Activated CD8-positive, alpha-beta T cell treated with anti-CD3 and anti-CD28 coated beads for 36 hours (primary cell): ENCODE measurements at regions not wholly inside any gene's neighbourhood (a gene's known extent, or its start where the extent isn't known, plus 50 kb on each side); places are given as distances from the start of the nearest gene placed in this dataset.

Source experiments
- ATAC-seq: fragments of 200-7000 bp; cut with Tn5 transposase; one replicate; pipeline ENCODE4 v1.10.0; 2021; ENCODE audit warnings: mild to moderate bottlenecking, moderate library complexity
- CTCF ChIA-PET: fragments of 350-600 bp; sonication (Branson Sonifier 250); formaldehyde crosslinking; loops from one replicate; lab custom pipeline; 2021; ENCODE audit warnings: antibody characterized with exemption; lab: Charles Lee
- POLR2A ChIA-PET: fragments of 350-600 bp; sonication (Branson Sonifier 250); formaldehyde crosslinking; loops from one replicate; lab custom pipeline; 2021; ENCODE audit warnings: antibody characterized with exemption; lab: Charles Lee
- DNase-seq: peaks from one replicate; pipeline ENCODE4 v3.0.0-alpha.2; 2020
- H3K27ac Mint-ChIP-seq: one replicate; pipeline ENCODE4 v1.8.0; 2021; ENCODE audit warnings: mild to moderate bottlenecking, mixed read lengths
- H3K27me3 Mint-ChIP-seq: one replicate; pipeline ENCODE4 v1.8.0; 2021; ENCODE audit warnings: mixed read lengths
- H3K36me3 Mint-ChIP-seq: one replicate; pipeline ENCODE4 v1.8.0; 2021; ENCODE audit warnings: low read depth, mixed read lengths
- H3K4me1 Mint-ChIP-seq: one replicate; pipeline ENCODE4 v1.8.0; 2021; ENCODE audit warnings: low read depth, mixed read lengths
- H3K4me3 Mint-ChIP-seq: one replicate; pipeline ENCODE4 v1.8.0; 2021; ENCODE audit warnings: mild to moderate bottlenecking, moderate library complexity, mixed read lengths
- H3K9me3 Mint-ChIP-seq: one replicate; pipeline ENCODE4 v1.8.0; 2021; ENCODE audit warnings: mixed read lengths
- intact Hi-C: fragments of 100-400 bp; cut with micrococcal nuclease; formaldehyde crosslinking; loops from one replicate; pipeline ENCODE4 v1.10.0; 2022
- TF ChIP-seq, protein P1 (sequence below): fragments of 200-600 bp; IDR thresholded peaks from one replicate; pipeline ENCODE4 v1.8.0; 2022; ENCODE audit warnings: antibody characterized with exemption, mild to moderate bottlenecking

- no peak for ATAC-seq
- no peaks in the 10 kb centered on the region for H3K36me3 Mint-ChIP-seq
These were observed 237.4 kb downstream of the MYCN start for GRCh38 chr2:16177671-16178180.

DNA sequence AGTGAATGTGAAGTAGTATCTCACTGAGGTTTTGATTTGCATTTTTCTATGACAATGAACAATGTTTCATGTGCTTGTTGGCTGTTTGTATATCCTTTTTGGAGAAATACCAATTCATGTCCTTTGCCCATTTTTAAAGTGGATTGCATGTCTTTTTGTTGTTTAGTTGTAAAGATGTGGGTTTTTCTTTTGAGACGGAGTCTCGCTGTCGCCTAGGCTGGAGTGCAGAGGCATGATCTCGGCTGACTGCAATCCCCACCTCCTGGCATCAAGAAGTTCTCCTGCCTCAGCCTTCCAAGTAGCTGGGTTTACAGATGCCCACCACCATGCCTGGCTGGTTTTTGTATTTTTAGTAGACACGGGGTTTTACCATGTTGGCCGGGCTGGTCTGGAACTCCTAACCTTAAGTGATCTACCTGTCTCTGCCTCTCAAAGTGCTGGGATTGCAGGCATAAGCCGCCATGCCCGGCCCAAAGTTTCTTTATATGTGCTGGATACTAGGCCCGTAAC is 236.7 kb downstream of the MYCN start:
- CTCF ChIA-PET, result no interaction called here
- H3K4me3 Mint-ChIP-seq, result no peak overlapping the region
- TF ChIP-seq, protein P1, sequence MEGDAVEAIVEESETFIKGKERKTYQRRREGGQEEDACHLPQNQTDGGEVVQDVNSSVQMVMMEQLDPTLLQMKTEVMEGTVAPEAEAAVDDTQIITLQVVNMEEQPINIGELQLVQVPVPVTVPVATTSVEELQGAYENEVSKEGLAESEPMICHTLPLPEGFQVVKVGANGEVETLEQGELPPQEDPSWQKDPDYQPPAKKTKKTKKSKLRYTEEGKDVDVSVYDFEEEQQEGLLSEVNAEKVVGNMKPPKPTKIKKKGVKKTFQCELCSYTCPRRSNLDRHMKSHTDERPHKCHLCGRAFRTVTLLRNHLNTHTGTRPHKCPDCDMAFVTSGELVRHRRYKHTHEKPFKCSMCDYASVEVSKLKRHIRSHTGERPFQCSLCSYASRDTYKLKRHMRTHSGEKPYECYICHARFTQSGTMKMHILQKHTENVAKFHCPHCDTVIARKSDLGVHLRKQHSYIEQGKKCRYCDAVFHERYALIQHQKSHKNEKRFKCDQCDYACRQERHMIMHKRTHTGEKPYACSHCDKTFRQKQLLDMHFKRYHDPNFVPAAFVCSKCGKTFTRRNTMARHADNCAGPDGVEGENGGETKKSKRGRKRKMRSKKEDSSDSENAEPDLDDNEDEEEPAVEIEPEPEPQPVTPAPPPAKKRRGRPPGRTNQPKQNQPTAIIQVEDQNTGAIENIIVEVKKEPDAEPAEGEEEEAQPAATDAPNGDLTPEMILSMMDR, result no peak
- no peak for ATAC-seq
- intact Hi-C loops, result no loop called here
- no peak overlapping the region for H3K27ac Mint-ChIP-seq
- peaks cover 2% of the 10 kb centered on the region for H3K27me3 Mint-ChIP-seq
- no peak for DNase-seq
- POLR2A ChIA-PET, result no interaction called here
- no peaks in the 10 kb centered on the region for H3K4me1 Mint-ChIP-seq
- no peaks in the 10 kb centered on the region for H3K36me3 Mint-ChIP-seq
- H3K9me3 Mint-ChIP-seq, result no peaks in the 10 kb centered on the region

More at GRCh38 chr2:16177671-16178180, 237.4 kb downstream of the MYCN start:
- TF ChIP-seq, protein P1, result no peak
- POLR2A ChIA-PET, result interaction anchor here (0.7 kb wide), 1 partner anchor 300 kb away, joined by 3 read pairs; no protein-coding TSS in a partner anchor
- Mint-ChIP-seq H3K4me3 (no peak overlapping the region), H3K9me3 (no peaks in the 10 kb centered on the region), H3K4me1 (no peaks in the 10 kb centered on the region), H3K27ac (no peak overlapping the region), H3K27me3 (peaks cover 2% of the 10 kb centered on the region)
- CTCF ChIA-PET, result no interaction called here
- intact Hi-C loops, result no loop called here
- DNase-seq, result no peak

- Mint-ChIP-seq H3K9me3 (no peaks in the 10 kb centered on the region), H3K4me1 (no peaks in the 10 kb centered on the region), H3K27me3 (peaks cover 2% of the 10 kb centered on the region), H3K4me3 (no peak overlapping the region), H3K36me3 (no peaks in the 10 kb centered on the region), H3K27ac (no peak overlapping the region)
- TF ChIP-seq, protein P1, result no peak
- ChIA-PET CTCF (no interaction called here), POLR2A (no interaction called here)
- intact Hi-C loops, result no loop called here
- no peak for DNase-seq
- ATAC-seq, result no peak
These were observed 235.0 kb downstream of the MYCN start for GRCh38 chr2:16175247-16175825.

GRCh38 chr2:16174693-16175045 is 234.3 kb downstream of the MYCN start:
- Mint-ChIP-seq H3K4me1 (no peaks in the 10 kb centered on the region), H3K36me3 (no peaks in the 10 kb centered on the region), H3K27ac (no peak overlapping the region), H3K4me3 (no peak overlapping the region), H3K27me3 (peaks cover 2% of the 10 kb centered on the region), H3K9me3 (no peaks in the 10 kb centered on the region)
- intact Hi-C loops, result no loop called here
- DNase-seq (no peak), ATAC-seq (no peak)
- POLR2A ChIA-PET, result no interaction called here
- CTCF ChIA-PET, result no interaction called here
- TF ChIP-seq, protein P1, result no peak

DNA sequence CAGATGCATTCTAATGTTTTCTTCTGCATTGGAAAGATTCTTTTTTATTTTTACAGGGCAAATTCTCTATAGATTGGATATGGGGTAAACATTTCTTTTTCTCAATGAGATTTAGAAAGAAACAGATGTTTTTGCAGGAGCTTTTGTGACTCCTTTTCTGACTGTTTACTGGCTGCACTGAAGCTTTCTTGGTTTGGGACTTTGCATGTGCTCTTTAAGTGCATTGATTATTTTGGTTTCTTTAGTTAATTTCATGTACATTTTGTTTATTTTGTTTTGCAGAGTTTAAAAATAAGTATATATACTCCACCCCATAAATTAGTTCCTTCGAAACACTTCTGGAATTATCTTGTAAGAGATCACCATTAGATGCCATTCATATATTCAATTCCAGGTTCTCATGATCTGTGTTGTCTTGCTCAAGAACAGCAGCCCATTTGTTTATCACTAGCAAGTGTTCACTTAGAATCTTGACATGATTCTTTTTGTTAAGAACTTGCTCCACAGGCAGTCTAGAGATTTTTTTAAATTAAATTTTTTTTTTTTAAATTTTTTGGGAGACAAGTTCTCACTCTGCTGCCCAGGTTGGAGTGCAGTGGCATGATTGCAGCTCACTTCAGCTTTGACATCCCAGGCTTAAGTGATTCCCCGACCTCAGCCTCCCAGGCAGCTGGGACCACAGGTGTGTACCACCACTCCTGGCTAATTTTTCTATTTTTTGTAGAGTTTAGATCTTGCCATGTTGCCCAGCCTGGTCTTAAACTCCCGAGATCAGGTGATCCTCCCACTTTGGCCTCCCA is 233.7 kb downstream of the MYCN start:
- no peak for DNase-seq
- CTCF ChIA-PET, result no interaction called here
- Mint-ChIP-seq H3K27ac (no peak overlapping the region), H3K9me3 (no peaks in the 10 kb centered on the region), H3K27me3 (no peaks in the 10 kb centered on the region), H3K4me1 (no peaks in the 10 kb centered on the region), H3K4me3 (no peak overlapping the region), H3K36me3 (no peaks in the 10 kb centered on the region)
- intact Hi-C loops, result no loop called here
- TF ChIP-seq, protein P1, result no peak
- no peak for ATAC-seq
- POLR2A ChIA-PET, result no interaction called here
